H9 (cell line): ENCODE measurements at regions not wholly inside any gene's neighbourhood (a gene's known extent, or its start where the extent isn't known, plus 50 kb on each side); places are given as distances from the start of the nearest gene placed in this dataset.

Source experiments
- DNase-seq: peaks from one replicate; pipeline ENCODE4 v3.0.0-alpha.2; 2017
- H2AFZ ChIP-seq: one replicate; pipeline ENCODE4 v1.6.1; 2013; ENCODE audit warnings: mild to moderate bottlenecking, low read length, control low read depth, moderate library complexity
- H2AK5ac ChIP-seq: 2 replicates; pipeline ENCODE4 v1.6.1; 2013; ENCODE audit warnings: low read length, control low read depth, mixed read lengths; ENCODE audit not compliant: insufficient read length
- H2BK120ac ChIP-seq: one replicate; pipeline ENCODE4 v1.6.1; 2013; ENCODE audit warnings: low read depth, mild to moderate bottlenecking, low read length, control low read depth, inconsistent platforms; ENCODE audit not compliant: poor library complexity, severe bottlenecking
- H2BK12ac ChIP-seq: 2 replicates; pipeline ENCODE4 v1.6.1; 2013; ENCODE audit warnings: low read length, control low read depth, mixed read lengths, low read depth; ENCODE audit not compliant: insufficient read length
- H2BK15ac ChIP-seq: 2 replicates; pipeline ENCODE4 v1.6.1; 2013; ENCODE audit warnings: low read depth, low read length, control low read depth
- H2BK20ac ChIP-seq: one replicate; pipeline ENCODE4 v1.6.1; 2013; ENCODE audit warnings: low read depth, mild to moderate bottlenecking, low read length, control low read depth, inconsistent platforms; ENCODE audit not compliant: poor library complexity, severe bottlenecking
- H2BK5ac ChIP-seq: 2 replicates; pipeline ENCODE4 v1.6.1; 2013; ENCODE audit warnings: low read length, control low read depth, mixed read lengths; ENCODE audit not compliant: insufficient read length
- H3K14ac ChIP-seq: 2 replicates; pipeline ENCODE4 v1.6.1; 2013; ENCODE audit warnings: low read length, control low read depth; ENCODE audit not compliant: insufficient read depth
- H3K18ac ChIP-seq: 2 replicates; pipeline ENCODE4 v1.6.1; 2013; ENCODE audit warnings: low read depth, mild to moderate bottlenecking, mixed read lengths, low read length, control low read depth; ENCODE audit not compliant: insufficient read length
- H3K23ac ChIP-seq: 2 replicates; pipeline ENCODE4 v1.6.1; 2013; ENCODE audit warnings: low read length, control low read depth, mixed read lengths, low read depth; ENCODE audit not compliant: insufficient read length
- H3K23me2 ChIP-seq: 2 replicates; pipeline ENCODE4 v1.6.1; 2013; ENCODE audit warnings: low read depth, mild to moderate bottlenecking, mixed read lengths, low read length, control low read depth; ENCODE audit not compliant: insufficient read length, poor library complexity, severe bottlenecking
- H3K27ac ChIP-seq: 2 replicates; pipeline ENCODE4 v1.5.1; 2013; ENCODE audit warnings: low read length, control low read depth, mixed read lengths, low read depth; ENCODE audit not compliant: insufficient read length
- H3K27me3 ChIP-seq: 2 replicates; pipeline ENCODE4 v1.6.1; 2013; ENCODE audit warnings: low read length, control low read depth, inconsistent platforms; ENCODE audit not compliant: insufficient read depth
- H3K4ac ChIP-seq: 2 replicates; pipeline ENCODE4 v1.6.1; 2013; ENCODE audit warnings: low read depth, mild to moderate bottlenecking, control low read depth, inconsistent platforms, low read length, moderate library complexity
- H3K4me1 ChIP-seq: 2 replicates; pipeline ENCODE4 v1.6.1; 2013; ENCODE audit warnings: low read length, control low read depth, inconsistent platforms; ENCODE audit not compliant: insufficient read depth
- H3K4me2 ChIP-seq: 2 replicates; pipeline ENCODE4 v1.6.1; 2013; ENCODE audit warnings: low read length, control low read depth, mixed read lengths; ENCODE audit not compliant: insufficient read length, insufficient read depth
- H3K56ac ChIP-seq: 2 replicates; pipeline ENCODE4 v1.6.1; 2013; ENCODE audit warnings: low read depth, mild to moderate bottlenecking, mixed read lengths, low read length, control low read depth; ENCODE audit not compliant: insufficient read length
- H3K79me1 ChIP-seq: 2 replicates; pipeline ENCODE4 v1.6.1; 2013; ENCODE audit warnings: low read depth, mild to moderate bottlenecking, moderate library complexity, low read length, control low read depth, inconsistent platforms; ENCODE audit not compliant: insufficient read depth, poor library complexity, severe bottlenecking
- H3K79me2 ChIP-seq: 2 replicates; pipeline ENCODE4 v1.6.1; 2013; ENCODE audit warnings: low read length, control low read depth, inconsistent platforms; ENCODE audit not compliant: insufficient read depth
- H3K9ac ChIP-seq: 2 replicates; pipeline ENCODE4 v1.6.1; 2013; ENCODE audit warnings: low read length, control low read depth, mixed read lengths; ENCODE audit not compliant: insufficient read length; ENCODE audit errors: extremely low read depth
- H3K9me3 ChIP-seq: one replicate; pipeline ENCODE4 v1.6.1; 2013; ENCODE audit warnings: low read depth, low read length, inconsistent platforms; ENCODE audit not compliant: control insufficient read depth
- H3T11ph ChIP-seq: one replicate; pipeline ENCODE4 v1.6.1; 2013; ENCODE audit warnings: mild to moderate bottlenecking, low read length, control low read depth, inconsistent platforms
- H4K20me1 ChIP-seq: one replicate; pipeline ENCODE4 v1.6.1; 2013; ENCODE audit not compliant: control insufficient read depth, insufficient read length, insufficient read depth
- H4K5ac ChIP-seq: 2 replicates; pipeline ENCODE4 v1.6.1; 2013; ENCODE audit warnings: low read depth, mild to moderate bottlenecking, mixed read lengths, low read length, control low read depth; ENCODE audit not compliant: insufficient read length
- H4K8ac ChIP-seq: replicated peaks from 2 replicates; pipeline ENCODE4 v1.6.1; 2013; ENCODE audit warnings: low read length, control low read depth, mixed read lengths, low read depth; ENCODE audit not compliant: insufficient read length
- H4K91ac ChIP-seq: 2 replicates; pipeline ENCODE4 v1.6.1; 2013; ENCODE audit warnings: low read depth, mild to moderate bottlenecking, moderate library complexity, mixed read lengths, low read length, control low read depth; ENCODE audit not compliant: insufficient read length
- H3K27ac Mint-ChIP-seq, 3 experiments: 2 replicates in 2 of 3; 3 replicates in 1 of 3; pipeline ENCODE4 v1.8.0; 2020 to 2021; ENCODE audit warnings: mixed read lengths in 3 of 3, mild to moderate bottlenecking in 1 of 3, moderate library complexity in 1 of 3
- H3K27me3 Mint-ChIP-seq: 2 replicates; pipeline ENCODE4 v1.8.0; 2021; ENCODE audit warnings: low read depth, mild to moderate bottlenecking, moderate library complexity, mixed read lengths
- H3K36me3 Mint-ChIP-seq, 3 experiments: 2 replicates in 2 of 3; 3 replicates in 1 of 3; pipeline ENCODE4 v1.8.0; 2020 to 2021; ENCODE audit warnings: low read depth in 3 of 3, mixed read lengths in 3 of 3; ENCODE audit not compliant: insufficient read depth in 1 of 3
- H3K4me1 Mint-ChIP-seq, 2 experiments: 2 replicates each; pipeline ENCODE4 v1.8.0; 2020; ENCODE audit warnings: mixed read lengths in 2 of 2
- H3K4me3 Mint-ChIP-seq, 2 experiments: 2 replicates in 1 of 2; 3 replicates in 1 of 2; pipeline ENCODE4 v1.8.0; 2020 to 2021; ENCODE audit warnings: mild to moderate bottlenecking in 2 of 2, mixed read lengths in 2 of 2, moderate library complexity in 1 of 2
- H3K9me3 Mint-ChIP-seq, 2 experiments: 2 replicates in 1 of 2; 3 replicates in 1 of 2; pipeline ENCODE4 v1.8.0; 2020; ENCODE audit warnings: mild to moderate bottlenecking in 2 of 2, mixed read lengths in 2 of 2, moderate library complexity in 1 of 2
- CTCF ChIP-seq: fragments of 200-600 bp; sonication (generic); conservative IDR thresholded peaks from 3 replicates; pipeline ENCODE4 v1.8.0; 2021; ENCODE audit warnings: antibody characterized with exemption, mild to moderate bottlenecking
- WGBS: extraction: QIAGEN DNeasy Blood & Tissue Kit; methylation state at CpG from one replicate; pipeline ENCODE4 v1.1.7; 2013; ENCODE audit warnings: missing lambda C conversion rate, low lambda C conversion rate, mixed read lengths; ENCODE audit not compliant: insufficient read length; ENCODE audit errors: extremely low coverage; 5-methylcytosine and 5-hydroxymethylcytosine counted together

GRCh38 chr1:94698759-94699502 lies 121.2 kb upstream of the SLC44A3 start:
- no peak overlapping the region for H2BK120ac ChIP-seq
- no peak overlapping the region for H4K8ac ChIP-seq
- no peak overlapping the region for H2BK15ac ChIP-seq
- no peak overlapping the region for H3T11ph ChIP-seq
- H3K23me2 ChIP-seq: no peaks in the 10 kb centered on the region
- no peak overlapping the region for H2BK12ac ChIP-seq
- DNase-seq: no peak
- no peak overlapping the region for H3K27ac ChIP-seq
- no peak overlapping the region for H2AFZ ChIP-seq
- H3K4ac ChIP-seq: no peak overlapping the region
- H3K9me3 Mint-ChIP-seq: no peaks in the 10 kb centered on the region; a peak in 1 of 5 replicates
- H3K36me3 Mint-ChIP-seq: peaks cover 0 to 5% (median 2%) of the 10 kb centered on the region in 3 experiments; a peak in 4 of 7 replicates
- no peak overlapping the region for H3K23ac ChIP-seq
- H4K20me1 ChIP-seq: no peaks in the 10 kb centered on the region
- no peaks in the 10 kb centered on the region for H3K79me1 ChIP-seq
- no peaks in the 10 kb centered on the region for H3K27me3 ChIP-seq
- TF ChIP-seq CTCF: no peak; the same call in 2 of the 3 replicates
- H3K14ac ChIP-seq: no peak overlapping the region
- H3K27ac Mint-ChIP-seq: no peak overlapping the region
- H2BK20ac ChIP-seq: no peak overlapping the region
- no peak overlapping the region for H4K91ac ChIP-seq
- H4K5ac ChIP-seq: no peak overlapping the region
- no peak overlapping the region for H3K56ac ChIP-seq
- no peaks in the 10 kb centered on the region; the same call in 1 of the 2 replicates for H3K4me1 ChIP-seq
- H3K4me2 ChIP-seq: no peak overlapping the region
- H3K9ac ChIP-seq: no peak overlapping the region
- no peak overlapping the region for H2BK5ac ChIP-seq
- no peak overlapping the region for H2AK5ac ChIP-seq
- no peaks in the 10 kb centered on the region for H3K79me2 ChIP-seq
- no peaks in the 10 kb centered on the region for H3K9me3 ChIP-seq
- WGBS: no CpG with 5 or more reads among the region's 3 CpGs
- H3K18ac ChIP-seq: no peak overlapping the region
- peaks cover 21 to 22% of the 10 kb centered on the region in 2 experiments for H3K4me1 Mint-ChIP-seq
- no peaks in the 10 kb centered on the region; the same call in 1 of the 2 replicates for H3K27me3 Mint-ChIP-seq
- H3K4me3 Mint-ChIP-seq: no peak overlapping the region
